ENCODE measurements at regions not wholly inside any gene's neighbourhood (a gene's known extent, or its start where the extent isn't known, plus 50 kb on each side); places are given as distances from the start of the nearest gene placed in this dataset.

GRCh38 chrX:39894683-39895082, 203.1 kb downstream of the BCOR start:
- no peak for TF ChIP-seq CTCF (IDR thresholded peaks at IDR 0.05)
- no peak for TF ChIP-seq POLR2A (IDR thresholded peaks at IDR 0.05)

Data from body of pancreas (tissue), 4 donors.